ENCODE measurements at regions not wholly inside any gene's neighbourhood (a gene's known extent, or its start where the extent isn't known, plus 50 kb on each side); places are given as distances from the start of the nearest gene placed in this dataset.

GRCh38 chr11:28447226-28447625 is 339.0 kb downstream of the METTL15 start:
- TF ChIP-seq CSDC2 (CRISPR knock-in tag; IDR thresholded peaks at IDR 0.05) (no peak), ZNF70 (CRISPR knock-in tag; IDR thresholded peaks at IDR 0.05) (no peak), ZFP3 (CRISPR knock-in tag; IDR thresholded peaks at IDR 0.05) (no peak), CSRNP3 (CRISPR knock-in tag; IDR thresholded peaks at IDR 0.05) (no peak), ZNF565 (CRISPR knock-in tag; conservative IDR thresholded peaks at IDR 0.05; ENCODE audit: low read depth) (no peak), OSR1 (CRISPR knock-in tag; IDR thresholded peaks at IDR 0.05) (no peak), PPARA (CRISPR knock-in tag; IDR thresholded peaks at IDR 0.05; ENCODE audit: borderline replicate concordance) (no peak), TOX (CRISPR knock-in tag; IDR thresholded peaks at IDR 0.05; ENCODE audit: borderline replicate concordance) (no peak), ZC3H10 (CRISPR knock-in tag; IDR thresholded peaks at IDR 0.05) (no peak)

GRCh38 chr11:28442131-28442530 is 333.9 kb downstream of the METTL15 start:
- TF ChIP-seq POU6F1 (CRISPR knock-in tag; IDR thresholded peaks at IDR 0.05; ENCODE audit: borderline replicate concordance, low read depth) (no peak), CSDC2 (CRISPR knock-in tag; IDR thresholded peaks at IDR 0.05) (no peak), ISL1 (CRISPR knock-in tag; IDR thresholded peaks at IDR 0.05) (peak; percentile 61), ZC3H10 (CRISPR knock-in tag; IDR thresholded peaks at IDR 0.05) (peak; percentile 76; the same call in 1 of the 2 replicates)
- no peak for ATAC-seq

More at GRCh38 chr11:28447226-28447625, 339.0 kb downstream of the METTL15 start:
- ATAC-seq: no peak

- TF ChIP-seq TOX (CRISPR knock-in tag; IDR thresholded peaks at IDR 0.05; ENCODE audit: borderline replicate concordance) (no peak), GLIS3 (CRISPR knock-in tag; IDR thresholded peaks at IDR 0.05) (no peak), POU6F1 (CRISPR knock-in tag; IDR thresholded peaks at IDR 0.05; ENCODE audit: borderline replicate concordance, low read depth) (no peak), ZNF8 (CRISPR knock-in tag; IDR thresholded peaks at IDR 0.05) (no peak), TSHZ2 (CRISPR knock-in tag; IDR thresholded peaks at IDR 0.05) (no peak), TCF4 (CRISPR knock-in tag; IDR thresholded peaks at IDR 0.05; ENCODE audit: borderline replicate concordance) (no peak), RARB (CRISPR knock-in tag; IDR thresholded peaks at IDR 0.05) (no peak), ZFP3 (CRISPR knock-in tag; IDR thresholded peaks at IDR 0.05) (no peak), CSDC2 (CRISPR knock-in tag; IDR thresholded peaks at IDR 0.05) (no peak), ARNTL (CRISPR knock-in tag; IDR thresholded peaks at IDR 0.05; ENCODE audit: borderline replicate concordance, low read depth) (no peak), SNAI2 (CRISPR knock-in tag; IDR thresholded peaks at IDR 0.05) (no peak), PPARA (CRISPR knock-in tag; IDR thresholded peaks at IDR 0.05; ENCODE audit: borderline replicate concordance) (no peak), CREB5 (CRISPR knock-in tag; IDR thresholded peaks at IDR 0.05; ENCODE audit: low read depth) (no peak), ZC3H10 (CRISPR knock-in tag; IDR thresholded peaks at IDR 0.05) (no peak), BACH2 (CRISPR knock-in tag; IDR thresholded peaks at IDR 0.05; ENCODE audit: borderline replicate concordance) (no peak), ZNF565 (CRISPR knock-in tag; conservative IDR thresholded peaks at IDR 0.05; ENCODE audit: low read depth) (no peak)
- no peak for ATAC-seq
These were observed 331.2 kb downstream of the METTL15 start for GRCh38 chr11:28439403-28439802.
